DND-41 (cell line): ENCODE measurements at regions not wholly inside any gene's neighbourhood (a gene's known extent, or its start where the extent isn't known, plus 50 kb on each side); places are given as distances from the start of the nearest gene placed in this dataset.
"Not testable (repeated sequence)": the region's sequence is repeated elsewhere in the genome, so short reads cannot be mapped to it uniquely, and the experiment has no call there.

Source experiments
- CTCF ChIP-seq: IDR thresholded peaks from 2 replicates; pipeline ENCODE4 v1.5.1; 2012; ENCODE audit warnings: borderline replicate concordance, low read length, moderate library complexity, mild to moderate bottlenecking; ENCODE audit not compliant: poor library complexity, severe bottlenecking; ENCODE audit errors: extremely low read depth
- EZH2 ChIP-seq: IDR thresholded peaks from 3 replicates; pipeline ENCODE4 v1.6.1; 2012; ENCODE audit warnings: borderline replicate concordance, low read depth, mild to moderate bottlenecking, moderate library complexity, low read length, inconsistent platforms; ENCODE audit not compliant: severe bottlenecking

- TF ChIP-seq CTCF, EZH2: not testable (repeated sequence)
These were observed 234.4 kb upstream of the EDNRA start for GRCh38 chr4:147246528-147246927.
